Progenitor cell of endocrine pancreas (in vitro differentiated cells): ENCODE measurements at regions not wholly inside any gene's neighbourhood (a gene's known extent, or its start where the extent isn't known, plus 50 kb on each side); places are given as distances from the start of the nearest gene placed in this dataset.

Experiments used
- DNase-seq: peaks from one replicate; pipeline ENCODE4 v3.0.0; 2021; ENCODE audit warnings: low spot score; ENCODE audit not compliant: unreplicated experiment
- H3K27ac Mint-ChIP-seq: 2 replicates; pipeline ENCODE4 v1.8.0; 2021; ENCODE audit warnings: mild to moderate bottlenecking, moderate library complexity, mixed read lengths
- H3K27me3 Mint-ChIP-seq: 2 replicates; pipeline ENCODE4 v1.8.0; 2021; ENCODE audit warnings: mixed read lengths
- H3K36me3 Mint-ChIP-seq: 2 replicates; pipeline ENCODE4 v1.8.0; 2022; ENCODE audit warnings: mixed read lengths; ENCODE audit not compliant: insufficient read depth
- H3K4me1 Mint-ChIP-seq: 2 replicates; pipeline ENCODE4 v1.8.0; 2021; ENCODE audit warnings: low read depth, mixed read lengths
- H3K4me3 Mint-ChIP-seq: 2 replicates; pipeline ENCODE4 v1.8.0; 2021; ENCODE audit warnings: low read depth, mild to moderate bottlenecking, moderate library complexity, mixed read lengths
- H3K9me3 Mint-ChIP-seq: 2 replicates; pipeline ENCODE4 v1.8.0; 2021; ENCODE audit warnings: low read depth, mixed read lengths
- CTCF ChIP-seq: fragments of 200-600 bp; sonication (generic); IDR thresholded peaks from one replicate; pipeline ENCODE4 v1.5.0; 2021; ENCODE audit warnings: antibody characterized with exemption, mild to moderate bottlenecking; ENCODE audit not compliant: unreplicated experiment

GRCh38 chr13:105121221-105121620, 1414.2 kb downstream of the EFNB2 start:
- no peaks in the 10 kb centered on the region for H3K27me3 Mint-ChIP-seq
- H3K4me3 Mint-ChIP-seq = no peak overlapping the region
- no peak for DNase-seq
- no peaks in the 10 kb centered on the region for H3K9me3 Mint-ChIP-seq
- no peak overlapping the region for H3K27ac Mint-ChIP-seq
- no peaks in the 10 kb centered on the region for H3K36me3 Mint-ChIP-seq
- peaks cover 1% of the 10 kb centered on the region for H3K4me1 Mint-ChIP-seq
- TF ChIP-seq CTCF = no peak

GRCh38 chr13:105118426-105118985, 1417.0 kb downstream of the EFNB2 start:
- no peak for TF ChIP-seq CTCF
- no peaks in the 10 kb centered on the region for H3K27me3 Mint-ChIP-seq

GRCh38 chr13:105116966-105117365, 1418.5 kb downstream of the EFNB2 start:
- TF ChIP-seq CTCF = no peak
- DNase-seq = no peak
- H3K4me3 Mint-ChIP-seq = no peak overlapping the region
- H3K9me3 Mint-ChIP-seq = peaks cover 15% of the 10 kb centered on the region
- no peaks in the 10 kb centered on the region for H3K27me3 Mint-ChIP-seq
- H3K36me3 Mint-ChIP-seq = no peaks in the 10 kb centered on the region
- H3K27ac Mint-ChIP-seq = no peak overlapping the region
- peaks cover 1% of the 10 kb centered on the region for H3K4me1 Mint-ChIP-seq

More at GRCh38 chr13:105118426-105118985, 1417.0 kb downstream of the EFNB2 start:
- DNase-seq = no peak
- no peaks in the 10 kb centered on the region for H3K36me3 Mint-ChIP-seq
- H3K9me3 Mint-ChIP-seq = peaks cover 10% of the 10 kb centered on the region
- no peak overlapping the region for H3K27ac Mint-ChIP-seq
- no peak overlapping the region for H3K4me3 Mint-ChIP-seq
- peaks cover 1% of the 10 kb centered on the region for H3K4me1 Mint-ChIP-seq

- no peak overlapping the region for H3K27ac Mint-ChIP-seq
- no peaks in the 10 kb centered on the region for H3K4me1 Mint-ChIP-seq
Measured at GRCh38 chr13:105112561-105112960, 1422.9 kb downstream of the EFNB2 start.

GRCh38 chr13:105107781-105108180, 1427.7 kb downstream of the EFNB2 start:
- no peak for TF ChIP-seq CTCF
- Mint-ChIP-seq H3K4me1 (no peaks in the 10 kb centered on the region), H3K9me3 (peaks cover 5% of the 10 kb centered on the region), H3K36me3 (no peaks in the 10 kb centered on the region), H3K27me3 (no peaks in the 10 kb centered on the region), H3K4me3 (no peak overlapping the region), H3K27ac (no peak overlapping the region)
- no peak for DNase-seq

More at GRCh38 chr13:105112561-105112960, 1422.9 kb downstream of the EFNB2 start:
- DNase-seq = no peak
- no peak overlapping the region for H3K4me3 Mint-ChIP-seq
- no peak for TF ChIP-seq CTCF
- H3K27me3 Mint-ChIP-seq = no peaks in the 10 kb centered on the region
- peaks cover 15% of the 10 kb centered on the region for H3K9me3 Mint-ChIP-seq
- H3K36me3 Mint-ChIP-seq = no peaks in the 10 kb centered on the region
